AG09309 (cell line): ENCODE measurements at regions not wholly inside any gene's neighbourhood (a gene's known extent, or its start where the extent isn't known, plus 50 kb on each side); places are given as distances from the start of the nearest gene placed in this dataset.
"Not testable (repeated sequence)": the region's sequence is repeated elsewhere in the genome, so short reads cannot be mapped to it uniquely, and the experiment has no call there.

Experiments used
- DNase-seq: peaks from one replicate; pipeline ENCODE4 v3.0.0-alpha.2; 2010; ENCODE audit warnings: low read depth
- H3K4me3 ChIP-seq: 2 replicates; pipeline ENCODE4 v1.5.1; 2011; ENCODE audit warnings: mild to moderate bottlenecking, low read depth, low read length, moderate library complexity; ENCODE audit not compliant: control insufficient read depth
- TF ChIP-seq, protein P1 (sequence below): IDR thresholded peaks from 2 replicates; pipeline ENCODE4 v1.5.1; 2011; ENCODE audit warnings: mild to moderate bottlenecking, low read depth, low read length, inconsistent platforms; ENCODE audit not compliant: insufficient read depth, control insufficient read depth; ENCODE audit errors: missing control alignments

DNA sequence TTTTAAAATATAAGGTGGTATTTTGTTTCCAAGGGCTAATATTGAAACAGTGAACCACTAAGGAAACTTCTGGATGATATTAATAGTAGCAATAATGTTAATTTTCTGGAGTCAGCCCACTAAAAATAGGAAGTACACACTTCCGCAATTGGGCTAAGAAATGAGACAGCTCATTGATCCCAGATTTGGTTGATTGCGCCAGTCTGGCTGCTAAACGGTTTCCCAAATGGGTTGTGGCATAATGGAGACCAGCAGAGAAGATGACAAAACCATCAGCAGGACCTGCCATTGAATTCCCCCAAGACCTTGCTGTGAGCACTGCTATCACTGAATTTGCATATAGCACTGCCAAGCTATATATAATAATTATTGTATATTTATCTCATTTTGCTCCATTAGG lies 71.2 kb upstream of the SGK1 start:
- TF ChIP-seq, protein P1, sequence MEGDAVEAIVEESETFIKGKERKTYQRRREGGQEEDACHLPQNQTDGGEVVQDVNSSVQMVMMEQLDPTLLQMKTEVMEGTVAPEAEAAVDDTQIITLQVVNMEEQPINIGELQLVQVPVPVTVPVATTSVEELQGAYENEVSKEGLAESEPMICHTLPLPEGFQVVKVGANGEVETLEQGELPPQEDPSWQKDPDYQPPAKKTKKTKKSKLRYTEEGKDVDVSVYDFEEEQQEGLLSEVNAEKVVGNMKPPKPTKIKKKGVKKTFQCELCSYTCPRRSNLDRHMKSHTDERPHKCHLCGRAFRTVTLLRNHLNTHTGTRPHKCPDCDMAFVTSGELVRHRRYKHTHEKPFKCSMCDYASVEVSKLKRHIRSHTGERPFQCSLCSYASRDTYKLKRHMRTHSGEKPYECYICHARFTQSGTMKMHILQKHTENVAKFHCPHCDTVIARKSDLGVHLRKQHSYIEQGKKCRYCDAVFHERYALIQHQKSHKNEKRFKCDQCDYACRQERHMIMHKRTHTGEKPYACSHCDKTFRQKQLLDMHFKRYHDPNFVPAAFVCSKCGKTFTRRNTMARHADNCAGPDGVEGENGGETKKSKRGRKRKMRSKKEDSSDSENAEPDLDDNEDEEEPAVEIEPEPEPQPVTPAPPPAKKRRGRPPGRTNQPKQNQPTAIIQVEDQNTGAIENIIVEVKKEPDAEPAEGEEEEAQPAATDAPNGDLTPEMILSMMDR: no peak
- no peak overlapping the region for H3K4me3 ChIP-seq
- DNase-seq: no peak

DNA sequence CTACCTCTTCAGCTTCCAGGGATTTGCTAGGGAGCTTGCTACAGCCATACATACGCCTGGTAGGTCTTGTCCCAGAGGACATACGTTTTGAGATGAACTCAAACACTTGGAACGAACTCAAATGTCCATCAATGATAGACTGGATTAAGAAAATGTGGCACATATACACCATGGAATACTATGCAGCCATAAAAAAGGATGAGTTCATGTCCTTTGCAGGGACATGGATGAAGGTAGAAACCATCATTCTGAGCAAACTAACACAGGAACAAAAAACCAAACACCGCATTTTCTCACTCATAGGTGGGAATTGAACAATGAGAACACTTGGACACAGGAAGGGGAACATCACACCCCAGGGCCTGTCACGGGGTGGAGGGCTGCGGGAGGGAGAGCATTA lies 68.6 kb upstream of the SGK1 start:
- H3K4me3 ChIP-seq, DNase-seq: not testable (repeated sequence)

DNA sequence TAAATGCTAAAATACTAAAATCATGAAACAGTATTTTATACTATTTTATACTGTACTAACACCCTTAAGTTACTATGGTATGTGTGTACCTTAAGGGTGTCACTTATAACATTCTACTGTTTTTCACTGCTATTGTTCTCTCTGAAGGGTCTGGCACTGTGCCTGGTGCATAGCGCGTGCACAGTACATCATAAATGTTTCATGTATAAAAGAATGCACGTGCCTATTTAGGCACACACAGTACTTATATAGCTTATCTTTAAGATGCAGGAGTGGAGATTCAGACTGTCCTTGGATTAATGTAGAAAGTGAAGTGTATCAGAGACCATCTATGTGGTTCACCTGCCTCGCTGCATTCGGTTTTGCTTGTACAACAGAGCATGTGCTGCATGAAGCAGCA lies 64.0 kb upstream of the SGK1 start:
- TF ChIP-seq, protein P1: no peak
- no peak for DNase-seq
- no peak overlapping the region for H3K4me3 ChIP-seq

DNA sequence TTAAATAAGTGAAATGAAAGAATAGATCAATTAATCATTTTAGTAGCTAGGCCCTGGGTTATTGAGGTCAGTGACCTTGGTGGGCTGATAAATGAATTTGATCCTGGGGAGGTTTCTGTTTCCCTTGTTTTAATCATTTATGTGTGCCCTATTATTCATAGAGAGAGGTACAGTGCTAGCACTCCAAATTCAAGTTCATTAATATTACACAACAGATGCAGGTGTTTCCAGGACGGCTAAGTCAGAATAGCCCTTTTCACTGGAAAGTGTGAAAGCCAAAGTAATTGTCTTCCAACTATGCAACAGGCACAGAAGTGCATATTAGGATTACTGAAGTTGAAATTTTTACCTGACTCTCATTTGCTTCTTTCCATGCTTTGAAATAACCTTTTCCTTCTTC lies 61.7 kb upstream of the SGK1 start:
- no peak for DNase-seq
- H3K4me3 ChIP-seq: no peak overlapping the region
- TF ChIP-seq, protein P1: no peak

DNA sequence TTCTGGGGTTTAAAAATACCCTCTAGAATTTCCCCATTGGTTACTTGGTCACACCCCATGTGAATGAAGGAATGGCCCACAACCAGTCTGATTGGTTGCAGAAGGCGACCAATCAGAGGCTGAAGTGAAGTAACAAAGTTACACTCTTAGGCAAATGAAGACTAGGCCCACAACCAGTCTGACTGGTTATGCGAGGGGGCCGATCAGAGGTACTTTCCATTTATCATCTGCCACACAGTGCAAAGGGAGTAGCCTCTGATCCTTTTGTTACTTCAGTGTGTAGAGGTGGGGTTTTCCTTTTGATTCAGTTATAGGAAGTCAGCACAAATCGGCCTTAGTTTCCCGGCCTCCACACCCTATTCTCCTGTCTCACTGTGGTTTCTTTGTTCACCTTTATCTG lies 61.2 kb upstream of the SGK1 start:
- no peak for DNase-seq
- TF ChIP-seq, protein P1: no peak
- no peak overlapping the region for H3K4me3 ChIP-seq

DNA sequence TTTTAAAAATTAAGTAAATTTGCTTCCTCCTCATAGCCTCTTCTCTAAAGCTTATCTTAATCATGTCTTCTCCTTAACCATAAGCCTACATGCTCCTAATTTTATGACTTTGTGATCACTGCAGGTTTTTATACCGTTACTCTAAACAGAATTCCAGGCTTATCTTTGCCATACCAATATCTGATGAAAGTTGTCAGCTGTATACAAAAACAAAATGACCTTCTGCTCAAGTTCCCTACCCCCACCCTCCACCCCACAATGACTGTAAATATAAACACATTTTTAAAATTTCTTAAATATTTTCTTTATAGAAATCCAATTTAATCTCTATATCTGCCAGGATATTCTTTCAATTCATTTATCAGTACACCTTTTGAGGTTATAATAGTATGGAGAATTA lies 60.5 kb upstream of the SGK1 start:
- no peak overlapping the region for H3K4me3 ChIP-seq
- DNase-seq: no peak
- TF ChIP-seq, protein P1: no peak

DNA sequence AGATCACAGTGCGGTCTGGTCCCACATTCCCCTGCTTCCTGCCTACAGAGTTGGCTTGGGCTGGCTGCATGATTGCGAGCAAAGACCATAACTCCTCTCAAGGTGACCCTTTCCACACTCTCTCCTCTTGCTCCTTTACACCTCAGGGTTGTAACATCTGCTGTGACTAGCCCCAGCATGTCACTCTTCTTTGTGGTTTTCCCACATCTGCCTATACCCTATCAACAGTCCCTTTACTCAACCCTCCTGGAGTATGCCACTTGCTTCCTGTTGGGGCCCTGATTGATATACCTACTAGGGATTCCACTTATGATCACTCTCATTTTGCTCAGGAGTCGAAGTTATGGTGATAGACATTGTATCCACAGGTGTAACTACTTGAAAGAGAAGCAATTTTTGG lies 58.9 kb upstream of the SGK1 start:
- no peak for DNase-seq
- no peak overlapping the region for H3K4me3 ChIP-seq
- TF ChIP-seq, protein P1: no peak
